Tibial artery (tissue), 4 donors: ENCODE measurements at regions not wholly inside any gene's neighbourhood (a gene's known extent, or its start where the extent isn't known, plus 50 kb on each side); places are given as distances from the start of the nearest gene placed in this dataset.

Source experiments
- DNase-seq, 2 donors: peaks; one replicate each; pipeline ENCODE4 v3.0.0-alpha.2; 2019
- H3K27ac ChIP-seq, 2 donors: fragments of 200-600 bp; sonication (generic) in 1 of 2; 1 replicate in 1 of 2; 2 replicates in 1 of 2; pipeline ENCODE4 v1.5.1; 2018 to 2019; ENCODE audit warnings: mild to moderate bottlenecking in 1 of 2
- H3K27me3 ChIP-seq, 2 donors: fragments of 200-600 bp; sonication (generic) in 1 of 2; one replicate each; pipeline versions ENCODE4 v1.5.1 to v1.6.0; 2016 to 2019
- H3K36me3 ChIP-seq, 3 donors: fragments of 200-600 bp; sonication (generic) in 2 of 3; one replicate each; pipeline ENCODE4 v1.5.1; 2016 to 2019; ENCODE audit warnings: mild to moderate bottlenecking in 2 of 3
- H3K4me1 ChIP-seq, 4 donors: fragments of 200-600 bp; sonication (generic) in 2 of 4; 1 replicate in 3 of 4; 2 replicates in 1 of 4; pipeline ENCODE4 v1.5.1; 2016 to 2019
- H3K4me3 ChIP-seq, 2 donors: fragments of 200-600 bp; sonication (generic) in 1 of 2; 1 replicate in 1 of 2; 2 replicates in 1 of 2; pipeline ENCODE4 v1.5.1; 2018 to 2019; ENCODE audit warnings: mild to moderate bottlenecking in 2 of 2
- H3K9me3 ChIP-seq, 3 donors: fragments of 200-600 bp; sonication (generic) in 1 of 3; one replicate each; pipeline ENCODE4 v1.5.1; 2016 to 2019
- intact Hi-C: fragments of 100-400 bp; cut with DNase I; formaldehyde crosslinking; loops from one replicate; pipeline ENCODE4 v1.15.0; 2023; ENCODE audit warnings: low total_unique reads
- TF ChIP-seq, protein P1 (sequence below), 2 experiments: fragments of 200-600 bp in 1 of 2; fragments of 450-650 bp in 1 of 2; IDR thresholded peaks; one replicate each; pipeline ENCODE4 v1.5.1; 2017 to 2019; ENCODE audit warnings: antibody characterized with exemption in 2 of 2, mild to moderate bottlenecking in 1 of 2, moderate library complexity in 1 of 2

DNA sequence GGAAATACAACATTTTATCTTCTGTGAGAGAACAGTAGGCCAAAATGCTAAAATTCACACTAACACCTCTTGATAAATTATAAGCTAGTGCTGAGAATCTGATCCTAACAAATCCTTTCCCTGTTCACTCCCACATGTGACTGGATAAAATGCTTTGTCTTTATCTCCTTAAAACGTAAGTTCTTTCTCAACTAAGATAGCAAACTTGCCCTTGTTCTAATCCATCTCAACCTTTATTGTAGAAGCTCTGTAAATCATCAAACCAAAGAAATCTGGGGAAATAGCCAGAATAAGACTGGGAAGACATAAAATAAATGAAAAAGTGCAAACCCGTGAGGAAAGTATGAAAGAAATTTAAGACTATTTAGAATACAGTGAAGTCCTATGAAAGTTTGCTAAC is 1058.4 kb upstream of the ACVR2A start:
- no peak for DNase-seq
- H3K27me3 ChIP-seq, result no peaks in the 10 kb centered on the region
- H3K9me3 ChIP-seq, result peaks cover 0 to 10% (median 4%) of the 10 kb centered on the region in 3 donors
- no peak overlapping the region for H3K27ac ChIP-seq
- TF ChIP-seq, protein P1, sequence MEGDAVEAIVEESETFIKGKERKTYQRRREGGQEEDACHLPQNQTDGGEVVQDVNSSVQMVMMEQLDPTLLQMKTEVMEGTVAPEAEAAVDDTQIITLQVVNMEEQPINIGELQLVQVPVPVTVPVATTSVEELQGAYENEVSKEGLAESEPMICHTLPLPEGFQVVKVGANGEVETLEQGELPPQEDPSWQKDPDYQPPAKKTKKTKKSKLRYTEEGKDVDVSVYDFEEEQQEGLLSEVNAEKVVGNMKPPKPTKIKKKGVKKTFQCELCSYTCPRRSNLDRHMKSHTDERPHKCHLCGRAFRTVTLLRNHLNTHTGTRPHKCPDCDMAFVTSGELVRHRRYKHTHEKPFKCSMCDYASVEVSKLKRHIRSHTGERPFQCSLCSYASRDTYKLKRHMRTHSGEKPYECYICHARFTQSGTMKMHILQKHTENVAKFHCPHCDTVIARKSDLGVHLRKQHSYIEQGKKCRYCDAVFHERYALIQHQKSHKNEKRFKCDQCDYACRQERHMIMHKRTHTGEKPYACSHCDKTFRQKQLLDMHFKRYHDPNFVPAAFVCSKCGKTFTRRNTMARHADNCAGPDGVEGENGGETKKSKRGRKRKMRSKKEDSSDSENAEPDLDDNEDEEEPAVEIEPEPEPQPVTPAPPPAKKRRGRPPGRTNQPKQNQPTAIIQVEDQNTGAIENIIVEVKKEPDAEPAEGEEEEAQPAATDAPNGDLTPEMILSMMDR (IDR thresholded peaks at IDR 0.05), result no peak
- peaks cover 0 to 32% (median 0%) of the 10 kb centered on the region in 4 donors for H3K4me1 ChIP-seq
- no peaks in the 10 kb centered on the region for H3K36me3 ChIP-seq
- intact Hi-C loops, result no loop called here
- no peak overlapping the region for H3K4me3 ChIP-seq

- peaks cover 0 to 10% (median 4%) of the 10 kb centered on the region in 3 donors for H3K9me3 ChIP-seq
- H3K4me1 ChIP-seq, result peaks cover 0 to 32% (median 0%) of the 10 kb centered on the region in 4 donors
- no peaks in the 10 kb centered on the region for H3K36me3 ChIP-seq
- H3K27me3 ChIP-seq, result no peaks in the 10 kb centered on the region
- peak overlapping the region in 1 of 2 donors; percentile 37 for H3K27ac ChIP-seq
- no peak overlapping the region for H3K4me3 ChIP-seq
- TF ChIP-seq, protein P1 (IDR thresholded peaks at IDR 0.05), result no peak
- DNase-seq, result no peak
- intact Hi-C loops, result no loop called here
Measured at GRCh38 chr2:146785101-146785500, 1059.7 kb upstream of the ACVR2A start.

DNA sequence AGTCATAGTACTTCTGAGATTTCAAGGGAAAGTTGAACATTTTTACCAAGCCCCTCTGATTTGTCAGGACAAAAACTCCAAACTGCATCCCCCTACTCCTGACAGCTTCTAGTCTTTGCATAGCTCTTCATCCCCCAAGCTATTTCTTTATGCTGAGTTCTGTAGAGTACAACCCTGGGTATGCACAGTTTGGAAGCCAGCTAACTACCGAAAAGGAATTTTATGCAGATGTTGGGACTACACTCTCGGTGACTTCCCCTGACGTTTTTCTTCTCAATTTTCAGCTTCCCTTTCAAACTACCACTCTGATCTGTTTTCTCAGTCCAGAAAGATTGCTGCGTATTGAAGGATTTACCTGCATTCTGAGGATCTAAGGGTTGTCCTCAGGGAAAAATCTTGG is 1060.2 kb upstream of the ACVR2A start:
- H3K4me1 ChIP-seq, result peaks cover 0 to 32% (median 0%) of the 10 kb centered on the region in 4 donors
- intact Hi-C loops, result no loop called here
- TF ChIP-seq, protein P1 (IDR thresholded peaks at IDR 0.05), result no peak
- no peak for DNase-seq
- no peak overlapping the region for H3K4me3 ChIP-seq
- peaks cover 0 to 10% (median 4%) of the 10 kb centered on the region in 3 donors for H3K9me3 ChIP-seq
- H3K36me3 ChIP-seq, result no peaks in the 10 kb centered on the region
- no peaks in the 10 kb centered on the region for H3K27me3 ChIP-seq
- peak overlapping the region in 1 of 2 donors; percentile 37 for H3K27ac ChIP-seq

- H3K36me3 ChIP-seq, result no peaks in the 10 kb centered on the region
- TF ChIP-seq, protein P1 (IDR thresholded peaks at IDR 0.05), result no peak
- intact Hi-C loops, result no loop called here
Measured at GRCh38 chr2:146777181-146777580, 1067.6 kb upstream of the ACVR2A start.

GRCh38 chr2:146776596-146776995 is 1068.2 kb upstream of the ACVR2A start:
- no peaks in the 10 kb centered on the region for H3K9me3 ChIP-seq
- no peak overlapping the region for H3K4me3 ChIP-seq
- H3K27me3 ChIP-seq, result no peaks in the 10 kb centered on the region
- no peak for DNase-seq
- no peaks in the 10 kb centered on the region for H3K36me3 ChIP-seq
- no peaks in the 10 kb centered on the region for H3K4me1 ChIP-seq
- intact Hi-C loops, result no loop called here
- TF ChIP-seq, protein P1 (IDR thresholded peaks at IDR 0.05), result no peak
- no peak overlapping the region for H3K27ac ChIP-seq

More at GRCh38 chr2:146777181-146777580, 1067.6 kb upstream of the ACVR2A start:
- no peak for DNase-seq
- peaks cover 0 to 2% (median 0%) of the 10 kb centered on the region in 4 donors for H3K4me1 ChIP-seq
- H3K27me3 ChIP-seq, result no peaks in the 10 kb centered on the region
- H3K9me3 ChIP-seq, result no peaks in the 10 kb centered on the region
- H3K27ac ChIP-seq, result no peak overlapping the region
- no peak overlapping the region for H3K4me3 ChIP-seq

GRCh38 chr2:146771531-146771930 is 1073.3 kb upstream of the ACVR2A start:
- no peaks in the 10 kb centered on the region for H3K36me3 ChIP-seq
- TF ChIP-seq, protein P1 (IDR thresholded peaks at IDR 0.05), result no peak
- intact Hi-C loops, result no loop called here

More at GRCh38 chr2:146771531-146771930, 1073.3 kb upstream of the ACVR2A start:
- H3K4me3 ChIP-seq, result no peak overlapping the region
- no peaks in the 10 kb centered on the region for H3K27me3 ChIP-seq
- H3K27ac ChIP-seq, result no peak overlapping the region
- no peak for DNase-seq
- no peaks in the 10 kb centered on the region for H3K4me1 ChIP-seq
- no peaks in the 10 kb centered on the region for H3K9me3 ChIP-seq
